RPMI8226 (cell line): ENCODE measurements at regions not wholly inside any gene's neighbourhood (a gene's known extent, or its start where the extent isn't known, plus 50 kb on each side); places are given as distances from the start of the nearest gene placed in this dataset.

Source experiments
- DNase-seq: peaks from one replicate; pipeline ENCODE4 v3.0.0-alpha.2; 2015

DNA sequence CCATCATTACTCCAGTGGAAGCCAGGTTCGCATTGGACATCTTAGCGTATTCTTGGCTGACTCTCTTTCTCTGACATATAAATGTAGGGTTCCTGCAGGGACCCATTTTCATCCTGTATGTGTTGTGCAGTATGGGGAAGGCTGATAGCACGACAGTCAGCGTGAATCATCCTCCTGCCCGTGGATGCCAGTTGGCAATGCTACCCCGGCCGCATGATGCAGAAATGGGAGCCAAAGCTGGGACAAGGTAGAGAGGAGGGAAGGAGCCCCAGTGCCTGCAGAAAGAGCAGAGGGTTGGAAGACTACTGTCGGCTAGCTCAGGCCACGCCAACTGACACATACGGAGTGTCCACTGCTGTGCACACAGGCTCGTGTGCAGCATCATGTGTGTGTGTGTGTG is 251.6 kb downstream of the SKAP2 start:
- DNase-seq: no peak

DNA sequence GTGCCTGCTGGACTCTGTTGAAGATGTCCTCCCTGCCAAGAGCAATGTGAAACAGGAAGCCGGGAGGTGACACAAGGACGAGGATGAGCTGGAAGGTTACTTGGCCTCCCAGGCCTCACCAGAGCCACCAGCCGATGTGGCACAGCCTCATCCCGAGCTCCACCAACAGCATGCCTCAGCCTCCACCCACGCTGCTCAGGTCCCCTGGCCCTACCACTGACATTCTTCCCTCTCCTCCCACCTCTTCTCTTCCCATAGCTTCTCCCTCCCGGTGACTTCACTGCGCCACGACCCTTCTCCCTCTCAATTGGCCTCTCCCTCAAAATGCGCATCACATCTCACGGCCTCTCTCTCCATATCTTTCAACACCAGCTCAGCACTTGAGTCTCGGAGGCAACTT is 249.9 kb downstream of the SKAP2 start:
- DNase-seq: no peak

DNA sequence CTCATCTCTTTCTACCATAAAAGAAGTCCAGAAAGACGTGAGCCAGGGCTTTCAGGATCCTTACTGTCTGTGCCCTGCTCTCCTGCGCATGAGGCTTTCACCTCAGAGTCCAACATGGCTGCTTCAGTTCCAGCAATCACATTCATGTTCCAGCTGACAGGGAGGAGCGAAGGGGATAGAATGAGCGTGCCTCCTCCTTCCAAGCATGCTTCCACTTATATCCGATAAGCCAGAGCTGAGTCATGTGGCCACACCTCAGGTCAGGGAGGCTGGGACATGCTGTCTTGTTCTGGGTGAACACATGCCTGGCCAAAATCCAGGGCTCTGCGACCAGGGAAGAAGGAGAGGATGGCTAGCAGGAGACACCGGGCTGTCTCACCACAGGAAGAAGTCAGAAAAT is 248.2 kb downstream of the SKAP2 start:
- no peak for DNase-seq

DNA sequence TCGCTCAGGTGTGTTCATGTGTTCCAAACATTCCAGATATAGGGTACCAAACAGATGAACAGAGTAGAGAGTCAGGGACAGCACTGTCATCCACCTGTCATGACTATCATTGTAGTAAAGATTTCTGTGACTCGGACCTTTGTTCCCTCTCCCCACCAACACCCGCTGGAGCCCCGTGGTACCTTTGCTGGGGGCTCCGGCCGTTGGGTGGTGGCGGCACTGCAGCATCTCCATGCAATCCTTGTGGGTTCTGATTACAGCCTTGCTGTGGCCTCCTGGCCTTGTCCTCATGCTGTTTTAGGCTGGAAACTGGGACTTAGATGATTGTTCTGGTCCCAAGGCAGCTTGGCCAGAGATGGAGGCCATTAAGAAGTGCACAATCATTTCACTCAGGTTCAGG is 247.3 kb downstream of the SKAP2 start:
- DNase-seq: no peak
